ENCODE measurements at regions not wholly inside any gene's neighbourhood (a gene's known extent, or its start where the extent isn't known, plus 50 kb on each side); places are given as distances from the start of the nearest gene placed in this dataset.

DNA sequence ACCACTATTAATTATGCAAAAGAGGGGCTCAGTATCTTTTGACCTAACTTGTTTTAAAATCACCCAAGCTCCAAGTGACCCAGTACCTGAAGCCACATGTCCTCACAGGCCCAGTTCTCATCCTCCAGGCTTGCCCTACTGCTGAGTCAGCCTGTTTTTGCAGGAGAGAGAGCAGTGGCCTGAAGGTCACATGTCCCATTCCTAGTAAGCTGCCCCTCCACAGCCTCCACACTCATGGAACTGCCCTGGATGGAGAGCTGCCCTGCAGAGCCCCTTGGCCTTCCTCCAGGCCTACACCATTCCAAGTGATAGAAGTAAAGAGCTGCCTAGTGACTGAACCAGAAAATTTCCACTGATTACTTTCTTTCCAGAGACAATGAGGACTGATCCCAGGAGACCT is 139.8 kb upstream of the ST6GALNAC5 start:
- H2BK120ac ChIP-seq (ENCODE audit: low read depth, low read length, poor library complexity, severe bottlenecking), result no peak overlapping the region
- H3K56ac ChIP-seq (ENCODE audit: insufficient read length, low read depth, low read length), result no peak overlapping the region
- H3K27me3 ChIP-seq (ENCODE audit: insufficient read depth, low read length), result no peaks in the 10 kb centered on the region
- TF ChIP-seq, protein P1, sequence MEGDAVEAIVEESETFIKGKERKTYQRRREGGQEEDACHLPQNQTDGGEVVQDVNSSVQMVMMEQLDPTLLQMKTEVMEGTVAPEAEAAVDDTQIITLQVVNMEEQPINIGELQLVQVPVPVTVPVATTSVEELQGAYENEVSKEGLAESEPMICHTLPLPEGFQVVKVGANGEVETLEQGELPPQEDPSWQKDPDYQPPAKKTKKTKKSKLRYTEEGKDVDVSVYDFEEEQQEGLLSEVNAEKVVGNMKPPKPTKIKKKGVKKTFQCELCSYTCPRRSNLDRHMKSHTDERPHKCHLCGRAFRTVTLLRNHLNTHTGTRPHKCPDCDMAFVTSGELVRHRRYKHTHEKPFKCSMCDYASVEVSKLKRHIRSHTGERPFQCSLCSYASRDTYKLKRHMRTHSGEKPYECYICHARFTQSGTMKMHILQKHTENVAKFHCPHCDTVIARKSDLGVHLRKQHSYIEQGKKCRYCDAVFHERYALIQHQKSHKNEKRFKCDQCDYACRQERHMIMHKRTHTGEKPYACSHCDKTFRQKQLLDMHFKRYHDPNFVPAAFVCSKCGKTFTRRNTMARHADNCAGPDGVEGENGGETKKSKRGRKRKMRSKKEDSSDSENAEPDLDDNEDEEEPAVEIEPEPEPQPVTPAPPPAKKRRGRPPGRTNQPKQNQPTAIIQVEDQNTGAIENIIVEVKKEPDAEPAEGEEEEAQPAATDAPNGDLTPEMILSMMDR (conservative IDR thresholded peaks at IDR 0.05), result no peak
- H3K79me1 ChIP-seq (ENCODE audit: insufficient read depth, low read depth, low read length, poor library complexity, severe bottlenecking), result no peaks in the 10 kb centered on the region
- H3K4me1 ChIP-seq (ENCODE audit: insufficient read depth, low read length), result 0 out of 2 replicates have a peak, but pooled peaks cover 4% of the 10 kb centered on the region
- H3K27me3 Mint-ChIP-seq (ENCODE audit: low read depth), result no peaks in the 10 kb centered on the region
- no peak overlapping the region for H2BK12ac ChIP-seq (ENCODE audit: insufficient read length, low read depth, low read length)
- no peak overlapping the region for H4K8ac ChIP-seq (replicated peaks; ENCODE audit: insufficient read length, low read depth, low read length)
- peaks cover 11 to 16% of the 10 kb centered on the region in 2 experiments for H3K4me1 Mint-ChIP-seq
- H2AK5ac ChIP-seq (ENCODE audit: insufficient read length, low read length), result no peak overlapping the region
- H4K20me1 ChIP-seq (ENCODE audit: control insufficient read depth, insufficient read depth, insufficient read length), result no peaks in the 10 kb centered on the region
- H3K79me2 ChIP-seq (ENCODE audit: insufficient read depth, low read length), result no peaks in the 10 kb centered on the region
- no peak overlapping the region for H3K18ac ChIP-seq (ENCODE audit: insufficient read length, low read depth, low read length)
- H3T11ph ChIP-seq (ENCODE audit: low read length), result no peak overlapping the region
- DNase-seq, result no peak
- H3K23me2 ChIP-seq (ENCODE audit: insufficient read length, low read depth, low read length, poor library complexity, severe bottlenecking), result no peaks in the 10 kb centered on the region
- no peaks in the 10 kb centered on the region for H3K36me3 Mint-ChIP-seq (ENCODE audit: insufficient read depth in 1 of 3, low read depth in 3 of 3)
- H4K91ac ChIP-seq (ENCODE audit: insufficient read length, low read depth, low read length), result no peak overlapping the region
- H3K23ac ChIP-seq (ENCODE audit: insufficient read length, low read depth, low read length), result no peak overlapping the region
- no peak overlapping the region for H2AFZ ChIP-seq (ENCODE audit: low read length)
- H3K27ac Mint-ChIP-seq, result no peak overlapping the region
- H3K4me2 ChIP-seq (ENCODE audit: insufficient read depth, insufficient read length, low read length), result no peak overlapping the region
- no peak overlapping the region for H2BK20ac ChIP-seq (ENCODE audit: low read depth, low read length, poor library complexity, severe bottlenecking)
- H3K4me3 Mint-ChIP-seq, result no peak overlapping the region
- no peaks in the 10 kb centered on the region for H3K9me3 ChIP-seq (ENCODE audit: control insufficient read depth, low read depth, low read length)
- H3K27ac ChIP-seq (ENCODE audit: insufficient read length, low read depth, low read length), result no peak overlapping the region
- H2BK5ac ChIP-seq (ENCODE audit: insufficient read length, low read length), result no peak overlapping the region
- H4K5ac ChIP-seq (ENCODE audit: insufficient read length, low read depth, low read length), result no peak overlapping the region
- no peak overlapping the region for H3K4ac ChIP-seq (ENCODE audit: low read depth, low read length)
- no peak overlapping the region for H3K9ac ChIP-seq (ENCODE audit: extremely low read depth, insufficient read length, low read length)
- no peaks in the 10 kb centered on the region for H3K9me3 Mint-ChIP-seq
- H2BK15ac ChIP-seq (ENCODE audit: low read depth, low read length), result no peak overlapping the region
- H3K14ac ChIP-seq (ENCODE audit: insufficient read depth, low read length), result no peak overlapping the region
